HG03039 (cell line): ENCODE measurements at regions not wholly inside any gene's neighbourhood (a gene's known extent, or its start where the extent isn't known, plus 50 kb on each side); places are given as distances from the start of the nearest gene placed in this dataset.

Experiments used
- ATAC-seq: cut with Tn5 transposase; IDR thresholded peaks from one replicate; pipeline ENCODE4 v1.9.1; 2021; ENCODE audit warnings: mild to moderate bottlenecking, moderate library complexity; ENCODE audit not compliant: unreplicated experiment

GRCh38 chr14:49999146-49999761 lies 106.4 kb downstream of the ARF6 start:
- peak; percentile 38 for ATAC-seq

DNA sequence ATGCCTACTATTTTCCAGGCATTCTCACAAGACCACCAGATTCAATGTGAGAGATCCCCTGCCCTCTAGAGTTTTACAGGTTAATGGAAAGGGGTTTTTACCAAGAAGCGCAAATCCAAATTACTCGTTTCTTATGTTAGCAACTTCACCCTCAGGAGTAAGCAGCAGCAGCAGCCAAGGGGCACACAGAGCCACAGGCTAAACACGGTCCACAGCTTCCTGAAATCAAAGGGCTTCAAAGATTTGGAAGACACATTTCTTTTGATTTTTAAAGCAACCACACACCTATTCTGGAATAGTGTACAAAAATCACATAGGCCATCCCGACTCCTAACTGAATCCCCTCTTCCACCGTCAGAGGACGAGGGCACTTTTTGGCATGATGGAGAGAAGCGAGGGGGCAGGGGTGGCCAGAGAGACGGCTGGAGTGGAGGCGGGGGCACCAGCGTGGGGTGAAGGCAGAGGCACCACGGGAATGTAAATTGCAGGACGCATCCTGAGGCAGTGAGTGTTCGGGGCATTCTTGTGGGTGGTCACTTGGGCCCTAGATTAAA lies 107.0 kb downstream of the ARF6 start:
- ATAC-seq = no peak

- ATAC-seq = peak; percentile 21
These were observed 107.7 kb downstream of the ARF6 start for GRCh38 chr14:50000380-50001150.

- ATAC-seq = peak; percentile 5
These were observed 108.5 kb downstream of the ARF6 start for GRCh38 chr14:50001151-50001998.

GRCh38 chr14:50001999-50002925 lies 109.4 kb downstream of the ARF6 start:
- peak; percentile 28 for ATAC-seq

DNA sequence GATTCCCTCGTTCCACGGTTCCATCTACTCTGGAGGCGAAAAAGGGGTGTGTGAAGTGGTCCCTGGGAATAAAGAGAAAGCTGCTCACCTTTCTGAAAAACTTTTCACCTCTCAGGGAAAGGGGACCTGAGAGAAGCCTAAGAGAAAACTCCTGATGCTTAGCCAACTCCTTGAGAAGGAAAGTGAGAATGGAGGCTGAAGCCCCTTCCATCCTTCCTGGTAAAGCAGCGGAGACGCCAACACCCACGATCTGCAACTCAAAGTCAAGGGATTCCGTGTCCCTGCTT lies 110.0 kb downstream of the ARF6 start:
- no peak for ATAC-seq

DNA sequence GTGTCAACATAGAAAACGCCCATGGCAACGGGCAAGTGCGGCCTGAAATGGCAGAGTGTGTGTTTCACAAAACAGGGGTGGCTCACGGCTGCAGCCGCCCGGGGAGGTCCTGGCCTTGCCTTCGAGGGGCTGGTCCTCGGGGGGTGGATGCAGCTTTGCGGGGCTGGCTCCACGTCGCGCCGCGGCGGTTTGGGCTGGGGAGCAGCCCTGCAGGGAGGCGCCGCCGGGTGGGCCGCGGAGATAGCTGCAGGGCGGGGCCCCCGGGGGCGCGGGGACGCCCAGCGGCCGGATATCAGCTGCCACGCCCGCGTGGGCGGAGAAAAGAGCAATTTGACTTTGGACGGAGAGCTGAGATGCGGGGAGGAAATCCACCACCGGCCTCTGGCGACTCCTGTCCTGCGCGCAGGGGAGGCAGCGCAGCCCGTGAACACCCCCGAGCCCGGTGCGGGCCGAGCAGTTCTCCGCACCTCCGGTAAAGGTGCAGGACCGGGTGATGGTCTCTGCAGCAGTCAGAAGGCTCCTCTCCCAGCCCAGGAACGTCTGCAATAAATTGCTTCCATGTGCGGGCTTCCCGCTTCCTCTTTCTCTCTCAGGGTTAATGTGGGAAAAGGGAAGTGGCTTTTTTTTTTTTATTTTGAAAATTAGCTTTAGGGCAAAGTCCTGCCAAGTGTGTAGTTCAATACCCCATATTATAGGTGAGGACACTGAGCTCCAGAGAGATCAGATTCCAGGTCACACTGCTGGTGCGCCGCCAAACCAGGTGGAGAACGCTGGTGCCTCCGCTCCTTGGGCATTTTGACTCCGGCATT lies 110.5 kb downstream of the ARF6 start:
- peak; percentile 39 for ATAC-seq

DNA sequence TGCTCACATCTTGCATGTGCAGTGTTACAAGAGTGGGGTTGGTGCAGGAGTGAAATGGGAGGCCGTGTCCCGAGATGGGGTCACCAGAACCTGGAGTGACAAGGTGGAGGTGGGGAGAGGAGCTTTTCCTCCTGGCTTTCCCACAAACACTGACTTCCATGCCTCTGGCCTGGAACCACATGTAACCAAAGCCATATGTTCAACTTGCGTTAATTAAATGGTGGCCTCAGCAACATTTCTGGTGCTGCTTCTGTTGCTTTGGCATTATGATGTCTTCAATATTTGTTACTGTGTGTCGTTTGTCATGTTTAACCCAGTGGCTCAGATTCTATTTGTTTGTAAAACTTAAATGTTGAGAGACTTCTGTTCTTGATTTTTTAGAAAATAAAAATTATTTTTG lies 110.2 kb downstream of the VCPKMT start:
- no peak for ATAC-seq

DNA sequence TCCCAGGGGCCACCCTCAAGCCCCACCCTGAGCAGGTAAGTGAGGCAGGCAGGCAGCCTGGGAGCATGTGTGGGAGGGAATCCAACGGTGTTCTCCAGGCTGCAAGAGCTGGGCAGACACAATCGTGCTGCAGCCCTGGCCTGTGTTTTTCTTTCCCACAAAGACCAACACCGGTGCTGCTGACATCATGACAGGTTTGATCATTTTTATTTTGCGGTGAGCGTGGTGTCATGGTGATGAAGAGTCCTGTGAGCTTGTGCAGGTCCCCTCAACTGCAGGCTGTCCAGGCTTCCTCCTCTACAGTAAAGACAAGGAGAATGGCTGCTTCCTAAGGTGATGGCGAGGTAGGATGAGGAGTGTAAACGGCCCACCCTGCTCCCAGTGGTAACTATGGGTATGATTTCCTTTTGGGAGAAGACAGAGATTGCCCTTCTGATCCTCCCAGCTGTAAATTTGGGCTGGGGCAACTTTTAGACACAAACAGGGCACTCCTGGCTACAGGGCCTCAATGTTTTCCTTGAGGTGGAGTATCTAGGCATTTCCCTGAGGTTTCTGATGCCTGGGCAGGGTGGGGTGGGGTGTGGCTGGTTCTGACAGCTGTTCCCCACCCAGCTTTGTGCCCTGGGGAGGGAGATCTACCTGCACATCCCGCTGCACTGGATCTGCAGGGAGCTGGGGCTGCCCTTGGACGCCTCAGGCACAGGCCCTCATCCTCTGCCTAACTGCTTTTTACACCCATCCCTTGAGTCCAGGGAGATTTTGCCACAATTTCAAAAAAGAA lies 109.1 kb downstream of the VCPKMT start:
- no peak for ATAC-seq

DNA sequence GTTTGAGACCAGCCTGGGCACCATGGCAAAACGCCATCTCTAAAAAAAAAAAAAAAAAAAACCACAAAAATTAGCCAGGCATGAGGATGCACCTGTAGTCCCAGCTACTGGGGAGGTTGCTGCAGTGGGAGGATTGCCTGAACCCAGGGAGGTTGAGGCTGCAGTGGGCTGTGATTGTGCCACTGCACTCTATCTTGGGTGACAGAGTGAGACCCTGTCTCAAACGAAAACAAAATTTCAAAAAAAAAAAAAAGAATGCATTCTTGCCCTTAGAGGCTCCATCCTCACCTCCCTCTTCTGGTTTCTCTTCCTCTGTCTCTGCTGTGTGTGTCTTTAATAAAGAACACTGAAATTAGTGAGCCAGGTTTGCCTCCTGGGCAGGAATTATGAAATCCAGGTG lies 107.8 kb downstream of the VCPKMT start:
- ATAC-seq = no peak

- no peak for ATAC-seq
These were observed 107.4 kb downstream of the VCPKMT start for GRCh38 chr14:50008974-50009373.

DNA sequence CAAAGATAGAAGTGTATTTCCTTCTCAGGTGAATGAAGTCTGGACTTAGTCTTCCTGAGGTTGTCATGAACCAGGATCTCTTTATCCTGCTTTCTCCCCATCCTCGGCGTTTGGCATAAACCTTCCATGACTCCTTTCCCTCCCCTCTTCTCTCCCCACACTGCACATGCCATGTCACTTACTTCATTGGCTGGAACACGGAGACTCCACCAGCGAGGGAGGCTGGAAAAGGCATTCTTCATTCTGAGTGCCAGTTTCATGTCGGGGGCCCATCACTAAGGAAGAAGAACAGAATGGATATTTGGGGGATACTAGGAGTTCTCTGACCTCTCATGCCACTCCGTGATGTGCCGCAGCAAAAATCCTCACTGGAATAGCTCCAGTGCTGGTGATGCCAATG lies 105.6 kb downstream of the VCPKMT start:
- no peak for ATAC-seq

GRCh38 chr14:50011242-50011641 lies 105.1 kb downstream of the VCPKMT start:
- no peak for ATAC-seq

DNA sequence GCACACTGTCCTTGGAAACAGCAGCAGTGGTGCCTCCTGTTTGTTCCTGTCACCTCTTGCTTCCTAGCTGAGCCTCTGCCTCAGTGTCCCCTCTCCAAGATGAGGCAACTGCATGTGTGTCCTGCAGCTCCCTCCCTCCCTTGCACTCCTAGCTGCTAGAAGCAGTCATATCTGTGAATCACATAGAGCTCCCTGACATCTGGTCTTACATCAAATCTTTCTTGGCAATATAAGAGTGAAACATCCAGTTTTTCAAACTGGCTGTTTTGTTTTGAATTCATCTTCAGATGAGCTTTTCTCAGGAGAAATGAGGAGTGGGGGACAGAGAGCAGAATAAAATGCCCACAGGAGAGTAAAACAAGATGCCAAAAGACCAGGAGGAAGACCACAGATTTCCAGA lies 103.7 kb downstream of the VCPKMT start:
- ATAC-seq = no peak

GRCh38 chr14:50013198-50013918 lies 103.0 kb downstream of the VCPKMT start:
- ATAC-seq = no peak

- ATAC-seq = no peak
These were observed 102.4 kb downstream of the VCPKMT start for GRCh38 chr14:50013934-50014333.

GRCh38 chr14:50014809-50015430 lies 101.5 kb downstream of the VCPKMT start:
- ATAC-seq = no peak

DNA sequence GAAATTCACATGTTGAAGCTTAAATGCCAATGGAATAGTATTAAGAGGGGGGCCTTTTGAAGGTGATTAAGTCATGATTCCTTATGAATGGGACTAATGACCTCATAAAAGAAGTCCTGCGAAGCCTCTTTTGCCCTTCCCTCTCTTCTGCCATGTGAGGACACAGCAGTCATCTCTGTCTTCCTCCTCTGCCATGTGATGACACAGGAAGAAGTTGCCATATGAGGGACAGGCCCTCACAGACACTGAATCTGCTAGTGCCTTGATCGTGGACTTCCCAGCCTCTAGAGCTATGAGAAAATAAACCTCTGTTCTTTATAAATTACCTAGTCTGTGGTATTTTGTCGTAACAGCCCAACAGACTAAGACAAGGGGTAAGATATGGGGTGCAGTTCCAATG lies 100.7 kb downstream of the VCPKMT start:
- no peak for ATAC-seq
